Fibroblast of skin of scalp (primary cell): ENCODE measurements at regions not wholly inside any gene's neighbourhood (a gene's known extent, or its start where the extent isn't known, plus 50 kb on each side); places are given as distances from the start of the nearest gene placed in this dataset.

Experiments
- DNase-seq: peaks from one replicate; pipeline ENCODE4 v3.0.0-alpha.2; 2013

GRCh38 chr1:229194096-229194495 is 76.8 kb upstream of the RAB4A start:
- DNase-seq, result no peak

GRCh38 chr1:229195246-229195645 is 75.7 kb upstream of the RAB4A start:
- DNase-seq, result no peak

DNA sequence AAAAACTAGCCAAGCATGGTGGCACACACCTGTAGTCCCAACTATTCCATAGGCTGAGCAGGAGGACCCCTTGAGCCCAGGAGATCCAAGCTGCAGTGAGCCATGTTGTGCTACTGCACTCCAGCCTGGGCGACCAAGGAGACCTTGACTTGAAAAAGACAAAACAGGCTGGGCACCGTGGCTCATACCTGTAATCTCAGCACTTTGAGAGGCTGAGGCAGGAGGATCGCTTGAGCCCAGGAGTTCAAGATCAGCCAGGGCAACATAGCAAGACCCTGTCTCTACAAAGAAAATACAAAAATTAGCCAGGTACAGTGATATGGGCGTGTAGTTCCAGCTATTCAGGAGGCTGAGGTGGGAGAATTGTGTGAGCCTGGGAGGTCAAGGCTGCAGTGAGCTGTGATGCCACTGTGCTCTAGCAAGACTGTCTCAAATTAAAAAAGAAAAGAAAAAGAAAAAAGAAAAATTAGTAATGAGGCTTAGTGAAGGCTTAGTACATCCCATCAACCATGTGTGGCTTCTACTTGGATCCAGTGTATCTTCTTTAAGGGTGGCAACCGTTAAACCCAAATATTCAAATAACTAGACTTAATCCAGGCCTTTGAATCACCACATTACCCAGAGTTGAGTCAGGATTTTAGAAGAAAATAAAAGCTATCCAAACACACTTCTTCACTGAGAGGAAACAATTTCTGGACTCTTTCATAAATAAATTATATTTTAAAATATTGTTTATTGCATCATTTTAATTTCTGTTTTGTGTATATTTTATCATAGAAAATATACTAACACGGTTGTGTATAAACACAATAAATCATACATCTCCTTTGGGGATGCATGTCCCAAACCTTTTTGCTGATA is 74.3 kb upstream of the RAB4A start:
- DNase-seq, result peak; percentile 55

GRCh38 chr1:229197265-229197585 is 73.7 kb upstream of the RAB4A start:
- no peak for DNase-seq

DNA sequence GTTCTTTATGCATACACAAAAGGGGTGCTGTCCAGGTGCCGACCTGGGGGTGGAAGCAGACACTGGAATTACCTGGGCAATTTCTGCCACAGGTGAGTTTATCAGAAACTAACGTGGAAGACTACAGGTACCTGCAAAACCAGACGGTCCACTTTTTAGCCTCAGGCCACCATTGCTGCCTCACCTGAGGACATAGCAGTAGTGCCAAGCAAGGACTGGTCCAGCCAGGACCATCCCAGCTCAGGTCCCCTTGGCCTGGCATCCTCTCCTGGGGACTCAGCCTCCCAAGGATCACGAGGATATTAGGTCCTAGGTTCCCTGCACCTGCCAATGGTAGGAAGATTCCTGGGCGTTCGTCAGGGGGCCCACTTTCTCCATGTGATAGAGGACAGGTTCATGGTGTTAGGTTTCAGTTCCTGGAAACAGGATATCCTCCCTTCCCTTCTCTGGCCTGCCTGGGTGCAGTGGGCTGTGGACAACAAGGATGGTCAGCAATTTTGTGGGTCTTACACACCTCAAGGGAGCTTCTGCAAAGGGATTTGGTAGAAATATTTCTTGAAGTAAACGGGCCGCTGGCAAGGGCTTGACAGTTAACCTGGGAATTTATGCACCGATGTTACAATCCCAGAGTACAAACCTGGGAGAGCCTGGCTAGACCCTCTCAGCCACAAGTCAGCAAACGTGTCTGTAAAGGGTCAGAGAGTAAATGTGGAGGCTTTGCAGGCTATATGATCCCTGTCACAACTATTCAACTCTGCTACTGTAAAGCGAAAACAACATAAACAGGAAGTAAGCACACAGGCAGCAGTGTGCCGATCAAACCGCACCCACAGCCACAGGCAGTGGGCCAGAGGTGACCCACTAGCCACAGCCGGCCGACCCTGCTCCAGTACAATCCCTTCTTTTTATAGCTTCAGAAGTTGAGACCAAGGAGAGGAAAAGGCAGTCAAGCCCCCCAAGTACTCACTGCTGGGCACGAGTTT is 71.4 kb upstream of the RAB4A start:
- no peak for DNase-seq

DNA sequence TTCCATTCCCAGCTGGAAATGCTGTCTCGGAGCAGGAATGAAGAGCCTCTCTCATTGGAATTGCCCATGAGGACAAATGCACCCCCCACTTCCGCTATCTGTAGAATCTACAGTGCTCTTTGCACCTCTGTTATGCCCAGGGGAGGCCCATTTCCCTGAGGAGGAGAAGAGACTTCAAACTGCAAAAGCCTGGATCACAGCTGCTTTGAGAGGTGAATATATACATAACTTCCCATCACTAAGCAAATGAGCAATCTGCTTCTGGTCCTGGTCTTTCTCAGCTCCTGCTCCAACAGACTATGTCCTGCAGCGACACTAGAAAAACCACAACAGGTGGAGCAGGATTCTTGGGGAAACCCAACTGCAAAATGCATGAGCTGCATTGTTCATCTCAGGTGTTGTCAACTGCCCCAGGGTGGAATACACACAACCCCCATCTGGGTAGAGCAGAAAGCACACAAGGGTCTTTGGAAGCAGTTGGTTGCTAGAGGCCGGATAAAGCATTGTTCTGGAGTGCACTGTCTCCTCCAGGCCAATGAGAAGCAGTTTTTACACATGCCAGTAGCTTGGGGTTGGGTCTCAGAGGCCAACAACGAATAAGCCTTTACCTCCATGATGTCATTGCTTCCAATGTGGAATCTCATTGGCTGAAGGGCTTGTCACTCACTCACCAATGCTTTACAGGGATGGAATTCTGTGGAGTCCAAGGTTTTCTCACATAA is 67.7 kb upstream of the RAB4A start:
- peak; percentile 71 for DNase-seq

DNA sequence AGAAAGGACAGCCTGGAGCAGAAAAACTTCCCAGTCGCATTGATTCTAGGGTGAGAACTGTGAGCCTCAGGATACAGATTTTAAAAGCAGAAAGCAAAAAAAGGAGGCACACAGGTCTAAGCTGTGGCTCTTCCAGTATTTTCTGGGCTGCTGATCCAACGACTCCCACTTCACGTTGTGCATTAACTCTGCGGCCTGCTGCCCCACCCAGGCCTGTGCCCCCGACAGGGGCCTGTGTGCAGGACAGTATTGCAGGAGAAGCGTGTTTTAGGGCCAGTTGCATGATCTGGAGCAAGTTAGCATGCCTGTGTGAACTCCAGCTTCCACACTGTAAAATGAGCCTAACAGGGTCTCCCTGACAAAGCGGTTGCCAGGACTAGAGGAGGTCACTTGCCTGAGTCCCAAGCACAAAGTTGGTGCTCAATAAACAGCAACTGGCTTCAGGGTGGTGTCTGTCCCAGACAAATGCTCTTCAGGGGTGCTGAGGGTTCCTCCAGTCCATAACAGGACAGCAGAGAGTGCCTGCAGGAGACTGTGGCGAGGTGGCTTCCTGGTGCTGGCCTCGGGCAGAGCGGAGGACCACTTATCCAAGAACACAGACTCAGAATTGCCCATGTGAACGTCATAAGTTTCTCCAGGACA is 66.8 kb upstream of the RAB4A start:
- DNase-seq, result no peak

GRCh38 chr1:229204921-229205777 is 65.8 kb upstream of the RAB4A start:
- peak; percentile 84 for DNase-seq

- no peak for DNase-seq
Observed at GRCh38 chr1:229205854-229206253, 65.1 kb upstream of the RAB4A start.

DNA sequence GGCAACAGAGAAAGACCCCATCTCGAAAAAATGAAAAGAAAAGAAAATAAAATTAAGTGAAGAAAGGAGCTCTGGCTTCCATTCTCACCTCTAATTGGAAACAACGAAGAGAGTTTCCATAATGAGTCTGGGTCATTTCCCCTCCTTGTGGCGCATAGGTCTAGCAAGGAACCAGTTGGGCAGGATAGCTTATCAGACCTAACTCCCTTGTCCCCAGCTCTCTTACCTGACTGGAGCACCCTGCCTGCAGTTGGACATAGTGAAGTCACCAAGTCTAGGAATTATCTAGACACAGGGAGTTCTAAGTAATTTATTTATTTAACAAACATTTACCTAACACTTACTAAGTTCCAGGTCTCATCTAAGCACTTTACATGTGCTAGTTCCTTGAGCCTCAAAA is 63.0 kb upstream of the RAB4A start:
- no peak for DNase-seq

GRCh38 chr1:229208481-229208880 is 62.4 kb upstream of the RAB4A start:
- DNase-seq, result no peak

DNA sequence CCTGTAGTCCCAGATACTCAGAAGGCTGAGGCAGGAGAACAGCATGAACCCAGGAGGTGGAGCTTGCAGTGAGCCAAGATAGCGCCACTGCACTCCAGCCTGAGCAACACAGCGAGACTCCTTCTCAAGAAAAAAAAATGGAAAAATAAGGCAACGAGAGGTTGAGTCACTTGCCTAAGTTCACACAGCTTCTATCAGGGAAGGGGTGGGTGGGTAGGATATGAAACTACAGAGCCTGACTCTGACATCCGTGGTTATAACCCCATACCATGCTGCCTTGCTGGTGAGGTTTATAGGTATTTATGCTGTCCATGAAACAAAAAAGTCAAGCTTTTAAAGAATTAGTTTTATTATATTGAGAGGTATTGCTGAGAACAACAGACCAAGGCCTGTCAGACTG is 61.5 kb upstream of the RAB4A start:
- no peak for DNase-seq

DNA sequence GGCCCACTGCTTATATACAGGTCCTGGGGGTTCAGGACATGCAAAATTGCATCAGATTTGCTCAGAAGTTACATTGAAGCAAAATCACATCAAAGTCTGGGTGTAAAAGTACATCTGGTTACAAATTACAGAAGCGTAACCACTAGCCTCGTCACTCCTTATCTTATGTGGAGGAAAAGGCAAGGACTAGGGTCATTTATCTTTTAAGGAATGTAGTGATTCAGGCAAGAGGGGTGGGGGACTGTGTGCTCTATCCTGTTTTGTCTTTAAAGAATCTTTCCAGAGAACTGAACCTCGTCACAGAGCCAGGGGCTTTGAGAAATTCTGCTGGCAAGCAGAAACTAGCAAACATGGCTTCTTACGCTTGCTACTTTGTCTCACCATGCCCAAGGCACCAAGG is 61.1 kb upstream of the RAB4A start:
- peak; percentile 41 for DNase-seq

- no peak for DNase-seq
Observed at GRCh38 chr1:229210844-229211243, 60.1 kb upstream of the RAB4A start.

DNA sequence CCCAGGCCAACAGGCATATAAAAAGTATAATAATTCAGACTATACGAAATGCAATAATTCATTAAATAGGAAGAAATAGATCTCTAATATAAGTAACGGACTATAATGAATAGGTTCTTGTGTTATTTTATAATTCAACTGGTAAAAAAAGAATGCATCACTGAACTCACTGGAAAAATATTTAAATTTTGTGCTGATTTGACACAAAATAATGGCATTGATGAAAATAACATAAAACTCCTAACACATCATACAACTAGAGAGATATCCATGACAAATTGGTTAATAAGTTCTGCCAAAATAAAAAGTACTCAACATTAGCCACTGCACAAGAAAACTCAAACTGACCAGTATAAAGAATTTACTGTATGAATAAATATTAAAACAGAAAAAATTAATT is 57.1 kb upstream of the RAB4A start:
- no peak for DNase-seq

- no peak for DNase-seq
Observed at GRCh38 chr1:229217716-229218115, 53.2 kb upstream of the RAB4A start.

GRCh38 chr1:229218612-229219025 is 52.3 kb upstream of the RAB4A start:
- DNase-seq, result no peak

GRCh38 chr1:229220163-229220846 is 50.6 kb upstream of the RAB4A start:
- no peak for DNase-seq

DNA sequence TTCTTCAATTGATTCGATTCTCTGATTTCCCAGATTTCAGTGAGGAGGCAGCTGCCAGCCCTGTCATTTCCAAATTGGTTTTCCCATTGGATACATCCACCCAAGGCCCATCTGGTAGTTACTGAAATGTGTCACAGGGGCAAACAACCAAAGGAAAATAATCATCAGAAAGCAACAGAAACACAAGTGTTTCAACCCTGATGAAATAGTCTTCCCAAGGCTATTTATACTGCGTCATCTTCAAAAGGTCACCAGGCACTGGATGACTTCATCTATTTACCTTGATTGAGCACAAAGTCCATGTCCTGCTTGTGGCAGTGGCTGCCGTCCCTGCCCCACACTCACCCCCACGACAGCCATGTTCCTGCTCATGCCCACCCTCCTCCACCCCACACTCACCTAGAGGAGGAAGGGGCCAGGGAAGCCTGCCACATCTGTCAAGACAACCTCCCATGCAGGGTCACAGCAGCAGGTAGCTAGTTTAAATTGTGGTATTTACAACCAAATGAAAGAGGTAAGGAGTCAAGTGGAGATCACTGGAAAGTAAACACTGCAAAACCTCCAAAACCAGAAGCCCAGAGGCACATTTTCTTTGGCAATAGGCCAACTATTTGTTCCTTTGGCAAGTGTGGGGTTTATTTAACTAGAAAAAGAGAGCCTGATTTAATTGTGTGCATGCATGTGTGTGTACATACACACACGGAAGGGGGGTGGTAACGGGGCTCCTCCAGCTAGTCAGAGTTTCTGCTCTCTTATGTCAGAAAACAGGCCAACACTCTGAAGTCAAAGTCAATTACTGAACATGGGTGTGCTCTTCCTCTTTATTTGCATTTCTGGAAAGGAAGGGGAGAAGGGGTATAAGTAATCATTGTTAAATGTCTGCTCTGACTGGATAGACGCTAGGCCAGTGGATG is 49.5 kb upstream of the RAB4A start:
- DNase-seq, result no peak
